ENCODE measurements at regions not wholly inside any gene's neighbourhood (a gene's known extent, or its start where the extent isn't known, plus 50 kb on each side); places are given as distances from the start of the nearest gene placed in this dataset.

DNA sequence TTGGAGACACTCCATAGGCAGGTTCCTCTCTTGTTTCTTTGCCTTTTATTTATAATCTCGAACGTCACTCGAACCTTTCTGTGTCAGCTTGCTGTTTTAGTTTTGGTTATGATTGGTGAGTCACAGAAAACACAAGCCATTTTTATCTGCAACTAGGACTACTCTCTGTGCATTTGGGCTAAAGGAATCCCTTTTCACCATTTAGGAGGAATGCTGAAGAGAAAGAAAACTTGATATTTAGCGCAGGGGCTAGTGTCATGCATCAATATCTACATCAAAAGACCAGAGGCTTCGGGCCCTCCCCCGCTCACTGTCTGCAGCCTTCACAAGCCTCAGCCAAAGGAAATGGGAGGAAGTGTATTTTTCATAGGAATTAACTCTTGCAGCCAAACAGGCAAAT, 507.8 kb upstream of the CITED2 start:
- peak overlapping the region; percentile 52 for H3K4me2 ChIP-seq (ENCODE audit: low read length)
- no peak for TF ChIP-seq SMC3 (conservative IDR thresholded peaks at IDR 0.05; ENCODE audit: poor library complexity)
- no peak for TF ChIP-seq MXI1 (conservative IDR thresholded peaks at IDR 0.05; ENCODE audit: poor library complexity, severe bottlenecking)
- TF ChIP-seq RAD21 (conservative IDR thresholded peaks at IDR 0.05) = no peak
- TF ChIP-seq TAF1 (IDR thresholded peaks at IDR 0.05; ENCODE audit: low read depth) = no peak
- TF ChIP-seq, protein P1, sequence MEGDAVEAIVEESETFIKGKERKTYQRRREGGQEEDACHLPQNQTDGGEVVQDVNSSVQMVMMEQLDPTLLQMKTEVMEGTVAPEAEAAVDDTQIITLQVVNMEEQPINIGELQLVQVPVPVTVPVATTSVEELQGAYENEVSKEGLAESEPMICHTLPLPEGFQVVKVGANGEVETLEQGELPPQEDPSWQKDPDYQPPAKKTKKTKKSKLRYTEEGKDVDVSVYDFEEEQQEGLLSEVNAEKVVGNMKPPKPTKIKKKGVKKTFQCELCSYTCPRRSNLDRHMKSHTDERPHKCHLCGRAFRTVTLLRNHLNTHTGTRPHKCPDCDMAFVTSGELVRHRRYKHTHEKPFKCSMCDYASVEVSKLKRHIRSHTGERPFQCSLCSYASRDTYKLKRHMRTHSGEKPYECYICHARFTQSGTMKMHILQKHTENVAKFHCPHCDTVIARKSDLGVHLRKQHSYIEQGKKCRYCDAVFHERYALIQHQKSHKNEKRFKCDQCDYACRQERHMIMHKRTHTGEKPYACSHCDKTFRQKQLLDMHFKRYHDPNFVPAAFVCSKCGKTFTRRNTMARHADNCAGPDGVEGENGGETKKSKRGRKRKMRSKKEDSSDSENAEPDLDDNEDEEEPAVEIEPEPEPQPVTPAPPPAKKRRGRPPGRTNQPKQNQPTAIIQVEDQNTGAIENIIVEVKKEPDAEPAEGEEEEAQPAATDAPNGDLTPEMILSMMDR (IDR thresholded peaks at IDR 0.05; ENCODE audit: poor library complexity, severe bottlenecking) = no peak
- no peak for TF ChIP-seq EP300 (conservative IDR thresholded peaks at IDR 0.05; ENCODE audit: poor library complexity, severe bottlenecking)
- no peak for TF ChIP-seq POLR2AphosphoS5 (IDR thresholded peaks at IDR 0.05)
- TF ChIP-seq EZH2 (IDR thresholded peaks at IDR 0.05; ENCODE audit: borderline replicate concordance, insufficient read depth, low read length, poor library complexity, severe bottlenecking) = no peak
- no peak for TF ChIP-seq REST (IDR thresholded peaks at IDR 0.05; ENCODE audit: borderline replicate concordance)
- H4K20me1 ChIP-seq (ENCODE audit: insufficient read depth) = no peaks in the 10 kb centered on the region
- H3K9me2 ChIP-seq (ENCODE audit: insufficient read depth, low read length) = no peaks in the 10 kb centered on the region
- H3K9me3 ChIP-seq (ENCODE audit: low read length) = no peaks in the 10 kb centered on the region
- H3K4me3 ChIP-seq (ENCODE audit: low read length) = peak overlapping the region; percentile 13
- peak overlapping the region; percentile 7 for H2AFZ ChIP-seq (ENCODE audit: low read depth, low read length)
- H3K9ac ChIP-seq (ENCODE audit: low read length) = peak overlapping the region; percentile 51
- H3K27ac ChIP-seq (ENCODE audit: low read length) = peak overlapping the region; percentile 78
- H3K36me3 ChIP-seq (ENCODE audit: insufficient read depth, low read length) = no peaks in the 10 kb centered on the region
- H3K27me3 ChIP-seq (ENCODE audit: insufficient read depth, low read depth, low read length) = no peaks in the 10 kb centered on the region
- no peaks in the 10 kb centered on the region for H3F3A ChIP-seq (ENCODE audit: insufficient read depth, low read length, poor library complexity, severe bottlenecking)
- H3K79me2 ChIP-seq (replicated peaks; ENCODE audit: insufficient read depth, low read length) = no peaks in the 10 kb centered on the region

- no peaks in the 10 kb centered on the region for H3K79me2 ChIP-seq (replicated peaks; ENCODE audit: insufficient read depth, low read length)
- H3K36me3 ChIP-seq (ENCODE audit: insufficient read depth, low read length) = no peaks in the 10 kb centered on the region
- no peaks in the 10 kb centered on the region for H3F3A ChIP-seq (ENCODE audit: insufficient read depth, low read length, poor library complexity, severe bottlenecking)
- no peaks in the 10 kb centered on the region for H3K9me2 ChIP-seq (ENCODE audit: insufficient read depth, low read length)
- H3K9me3 ChIP-seq (ENCODE audit: low read length) = no peaks in the 10 kb centered on the region
- H3K4me3 ChIP-seq (ENCODE audit: low read length) = no peak overlapping the region
- no peak overlapping the region for H2AFZ ChIP-seq (ENCODE audit: low read depth, low read length)
- H3K9ac ChIP-seq (ENCODE audit: low read length) = peak overlapping the region; percentile 51
- peak overlapping the region; percentile 78 for H3K27ac ChIP-seq (ENCODE audit: low read length)
- no peaks in the 10 kb centered on the region for H4K20me1 ChIP-seq (ENCODE audit: insufficient read depth)
- H3K4me2 ChIP-seq (ENCODE audit: low read length) = no peak overlapping the region
- TF ChIP-seq SMC3 (conservative IDR thresholded peaks at IDR 0.05; ENCODE audit: poor library complexity) (peak; percentile 75), RAD21 (conservative IDR thresholded peaks at IDR 0.05) (peak; percentile 72), POLR2AphosphoS5 (IDR thresholded peaks at IDR 0.05) (no peak), MXI1 (conservative IDR thresholded peaks at IDR 0.05; ENCODE audit: poor library complexity, severe bottlenecking) (no peak)
- TF ChIP-seq, protein P1 (IDR thresholded peaks at IDR 0.05; ENCODE audit: poor library complexity, severe bottlenecking) = peak; percentile 71
- H3K27me3 ChIP-seq (ENCODE audit: insufficient read depth, low read depth, low read length) = no peaks in the 10 kb centered on the region
Measured at GRCh38 chr6:139881728-139882211, 507.3 kb upstream of the CITED2 start.

All from neural cell (in vitro differentiated cells).